ENCODE measurements at regions not wholly inside any gene's neighbourhood (a gene's known extent, or its start where the extent isn't known, plus 50 kb on each side); places are given as distances from the start of the nearest gene placed in this dataset.
"Not testable (repeated sequence)": the region's sequence is repeated elsewhere in the genome, so short reads cannot be mapped to it uniquely, and the experiment has no call there.

DNA sequence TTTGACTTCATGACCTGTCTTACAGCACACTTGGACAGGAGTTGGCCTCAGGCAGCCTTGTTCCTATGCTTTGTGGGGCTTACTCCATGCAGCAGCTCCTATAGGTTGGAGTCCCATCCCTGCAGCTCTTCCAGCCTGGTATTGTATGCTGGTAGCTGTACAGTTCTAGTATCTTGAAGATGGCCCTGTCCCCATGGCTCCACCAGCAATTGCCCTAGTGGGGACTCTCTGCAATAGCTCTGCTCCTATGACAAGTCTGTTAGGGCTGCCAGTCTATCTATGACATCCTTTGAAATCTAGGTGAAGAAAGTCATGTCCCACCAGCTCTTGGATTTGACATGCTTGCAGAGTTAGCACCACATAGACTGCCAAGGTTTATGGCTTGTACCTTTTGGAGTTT lies 252.6 kb downstream of the ANTXR2 start:
- H3K36me3 Mint-ChIP-seq = peaks cover 12% of the 10 kb centered on the region
- TF ChIP-seq CTCF (IDR thresholded peaks at IDR 0.05) = no peak
- TF ChIP-seq RORB (CRISPR knock-in tag; IDR thresholded peaks at IDR 0.05) = no peak
- TF ChIP-seq ZNF425 (CRISPR knock-in tag; conservative IDR thresholded peaks at IDR 0.05) = no peak
- no peak for TF ChIP-seq PREB (CRISPR knock-in tag; IDR thresholded peaks at IDR 0.05; ENCODE audit: borderline replicate concordance)
- no peak for TF ChIP-seq MXD4 (CRISPR knock-in tag; IDR thresholded peaks at IDR 0.05; ENCODE audit: borderline replicate concordance)
- no peak for TF ChIP-seq SMAD4 (CRISPR knock-in tag; IDR thresholded peaks at IDR 0.05)
- TF ChIP-seq ETV6 (CRISPR knock-in tag; IDR thresholded peaks at IDR 0.05) = no peak
- no peak for TF ChIP-seq FOXP1 (CRISPR knock-in tag; IDR thresholded peaks at IDR 0.05; ENCODE audit: borderline replicate concordance)
- TF ChIP-seq ESRRA (CRISPR knock-in tag; IDR thresholded peaks at IDR 0.05; ENCODE audit: borderline replicate concordance) = no peak
- no peak for TF ChIP-seq TCF7 (CRISPR knock-in tag; IDR thresholded peaks at IDR 0.05; ENCODE audit: low read depth)
- no peak for TF ChIP-seq NFATC4 (CRISPR knock-in tag; IDR thresholded peaks at IDR 0.05)
- TF ChIP-seq ZNF396 (CRISPR knock-in tag; IDR thresholded peaks at IDR 0.05; ENCODE audit: borderline replicate concordance) = no peak
- H3K27ac Mint-ChIP-seq = no peak overlapping the region
- ChIA-PET CTCF (no interaction called here), POLR2A (no interaction called here)
- H3K4me3 Mint-ChIP-seq = no peak overlapping the region
- DNase-seq (ENCODE audit: low spot score) (no peak), ATAC-seq (peak; percentile 39)
- peaks cover 4% of the 10 kb centered on the region for H3K4me1 Mint-ChIP-seq
- H3K9me3 Mint-ChIP-seq = peaks cover 44% of the 10 kb centered on the region
- H3K27me3 Mint-ChIP-seq (ENCODE audit: low read depth) = no peaks in the 10 kb centered on the region; the same call in 1 of the 2 replicates

DNA sequence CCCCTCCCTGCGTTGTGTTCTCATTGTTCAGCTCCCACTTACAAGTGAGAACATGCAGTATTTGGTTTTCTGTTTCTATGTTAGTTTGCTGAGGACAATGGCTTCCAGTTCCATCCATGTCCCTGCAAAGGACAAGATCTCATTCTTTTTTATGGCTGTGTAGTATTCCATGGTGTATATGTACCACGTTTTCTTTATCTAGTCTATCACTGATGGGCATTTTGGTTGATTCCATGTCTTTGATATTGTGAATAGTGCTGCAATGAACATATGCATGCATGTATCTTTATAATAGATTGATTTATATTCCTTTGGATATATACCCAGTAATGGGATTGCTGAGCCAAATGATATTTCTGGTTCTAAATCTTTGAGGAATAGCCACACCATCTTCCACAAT lies 265.1 kb downstream of the ANTXR2 start:
- H3K27ac Mint-ChIP-seq; DNase-seq (ENCODE audit: low spot score); ATAC-seq; H3K36me3 Mint-ChIP-seq; CTCF ChIA-PET; H3K4me3 Mint-ChIP-seq; POLR2A ChIA-PET; H3K4me1 Mint-ChIP-seq; H3K27me3 Mint-ChIP-seq (ENCODE audit: low read depth): not testable (repeated sequence)
- peaks cover 19% of the 10 kb centered on the region for H3K9me3 Mint-ChIP-seq

GRCh38 chr4:79798047-79798446 lies 275.0 kb downstream of the ANTXR2 start:
- ChIA-PET CTCF (no interaction called here), POLR2A (no interaction called here)
- Mint-ChIP-seq H3K4me1 (0 out of 2 replicates have a peak, but pooled peaks cover 6% of the 10 kb centered on the region), H3K27ac (no peak overlapping the region), H3K9me3 (peaks cover 18% of the 10 kb centered on the region), H3K36me3 (peaks cover 14% of the 10 kb centered on the region), H3K4me3 (no peak overlapping the region), H3K27me3 (ENCODE audit: low read depth) (no peaks in the 10 kb centered on the region; the same call in 1 of the 2 replicates)
- no peak for ATAC-seq
- no peak for TF ChIP-seq OVOL2 (CRISPR knock-in tag; IDR thresholded peaks at IDR 0.05; ENCODE audit: borderline replicate concordance)
- no peak for TF ChIP-seq ZNF121 (CRISPR knock-in tag; IDR thresholded peaks at IDR 0.05)
- TF ChIP-seq ZNF532 (CRISPR knock-in tag; IDR thresholded peaks at IDR 0.05; ENCODE audit: borderline replicate concordance) = no peak
- no peak for TF ChIP-seq ELF4 (CRISPR knock-in tag; IDR thresholded peaks at IDR 0.05; ENCODE audit: low read depth)
- no peak for TF ChIP-seq TEAD1 (CRISPR knock-in tag; IDR thresholded peaks at IDR 0.05)
- TF ChIP-seq ATF1 (CRISPR knock-in tag; IDR thresholded peaks at IDR 0.05) = no peak
- no peak for TF ChIP-seq ZBTB21 (CRISPR knock-in tag; IDR thresholded peaks at IDR 0.05; ENCODE audit: borderline replicate concordance)
- no peak for TF ChIP-seq FOXK1 (CRISPR knock-in tag; IDR thresholded peaks at IDR 0.05)
- TF ChIP-seq CTCF (IDR thresholded peaks at IDR 0.05) = no peak
- DNase-seq (ENCODE audit: low spot score) = no peak
